Esophagus muscularis mucosa (tissue), 4 donors: ENCODE measurements at regions not wholly inside any gene's neighbourhood (a gene's known extent, or its start where the extent isn't known, plus 50 kb on each side); places are given as distances from the start of the nearest gene placed in this dataset.

Source experiments
- EP300 ChIP-seq: sonication (generic); formaldehyde crosslinking; IDR thresholded peaks from one replicate; pipeline ENCODE4 v1.6.1; 2017; ENCODE audit warnings: antibody characterized with exemption
- POLR2A ChIP-seq: fragments of 450-650 bp; IDR thresholded peaks from one replicate; pipeline ENCODE4 v1.6.1; 2017; ENCODE audit warnings: antibody characterized with exemption, moderate library complexity, mild to moderate bottlenecking, low read depth
- POLR2AphosphoS5 ChIP-seq, 2 donors: sonication (generic); formaldehyde crosslinking; IDR thresholded peaks; one replicate each; pipeline ENCODE4 v1.6.1; 2017; ENCODE audit warnings: antibody characterized with exemption in 2 of 2
- TF ChIP-seq, protein P1 (sequence below), 3 experiments: fragments of 200-600 bp in 2 of 3; fragments of 450-650 bp in 1 of 3; sonication (generic) in 2 of 3; IDR thresholded peaks; one replicate each; pipeline ENCODE4 v1.5.1; 2017 to 2019; ENCODE audit warnings: antibody characterized with exemption in 3 of 3, mild to moderate bottlenecking in 2 of 3, moderate library complexity in 1 of 3

DNA sequence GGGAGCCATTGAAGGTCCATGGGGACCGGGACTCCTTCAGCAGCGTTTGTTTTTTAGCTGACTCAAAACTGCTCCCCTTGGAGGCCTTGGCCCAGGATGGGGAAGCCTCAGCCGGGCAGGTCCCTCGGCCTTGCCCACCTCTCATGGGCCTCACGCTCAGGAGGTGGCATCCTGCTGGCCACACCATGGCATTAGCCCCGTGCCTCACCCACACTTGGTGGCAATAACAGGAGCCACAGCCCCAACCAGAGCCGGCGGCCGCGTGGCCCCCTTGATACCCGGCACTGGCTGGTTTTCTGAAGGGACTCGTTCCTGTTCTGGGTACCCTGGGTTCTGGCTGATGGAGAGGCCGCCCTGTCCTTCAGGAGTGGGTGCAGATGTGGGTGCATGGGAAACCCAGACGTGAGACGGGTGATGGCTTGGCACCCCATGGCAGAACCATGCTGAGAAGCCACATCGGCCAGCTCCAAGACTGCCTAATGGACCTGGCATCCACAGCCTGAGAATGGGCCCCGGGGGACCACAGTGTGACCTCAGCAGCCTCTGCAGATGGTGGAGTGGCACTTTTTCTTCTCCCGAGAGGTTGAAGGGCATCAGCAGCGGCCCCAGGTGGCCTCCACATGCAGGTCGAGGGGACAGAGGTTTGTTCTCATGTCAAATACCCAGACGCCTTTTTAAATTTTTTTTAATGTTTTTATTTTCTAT is 49.8 kb upstream of the PPARA start:
- TF ChIP-seq, protein P1, sequence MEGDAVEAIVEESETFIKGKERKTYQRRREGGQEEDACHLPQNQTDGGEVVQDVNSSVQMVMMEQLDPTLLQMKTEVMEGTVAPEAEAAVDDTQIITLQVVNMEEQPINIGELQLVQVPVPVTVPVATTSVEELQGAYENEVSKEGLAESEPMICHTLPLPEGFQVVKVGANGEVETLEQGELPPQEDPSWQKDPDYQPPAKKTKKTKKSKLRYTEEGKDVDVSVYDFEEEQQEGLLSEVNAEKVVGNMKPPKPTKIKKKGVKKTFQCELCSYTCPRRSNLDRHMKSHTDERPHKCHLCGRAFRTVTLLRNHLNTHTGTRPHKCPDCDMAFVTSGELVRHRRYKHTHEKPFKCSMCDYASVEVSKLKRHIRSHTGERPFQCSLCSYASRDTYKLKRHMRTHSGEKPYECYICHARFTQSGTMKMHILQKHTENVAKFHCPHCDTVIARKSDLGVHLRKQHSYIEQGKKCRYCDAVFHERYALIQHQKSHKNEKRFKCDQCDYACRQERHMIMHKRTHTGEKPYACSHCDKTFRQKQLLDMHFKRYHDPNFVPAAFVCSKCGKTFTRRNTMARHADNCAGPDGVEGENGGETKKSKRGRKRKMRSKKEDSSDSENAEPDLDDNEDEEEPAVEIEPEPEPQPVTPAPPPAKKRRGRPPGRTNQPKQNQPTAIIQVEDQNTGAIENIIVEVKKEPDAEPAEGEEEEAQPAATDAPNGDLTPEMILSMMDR (IDR thresholded peaks at IDR 0.05): no peak
- TF ChIP-seq POLR2A (no peak), POLR2AphosphoS5 (IDR thresholded peaks at IDR 0.05) (no peak), EP300 (no peak)
